ENCODE measurements at regions not wholly inside any gene's neighbourhood (a gene's known extent, or its start where the extent isn't known, plus 50 kb on each side); places are given as distances from the start of the nearest gene placed in this dataset.

DNA sequence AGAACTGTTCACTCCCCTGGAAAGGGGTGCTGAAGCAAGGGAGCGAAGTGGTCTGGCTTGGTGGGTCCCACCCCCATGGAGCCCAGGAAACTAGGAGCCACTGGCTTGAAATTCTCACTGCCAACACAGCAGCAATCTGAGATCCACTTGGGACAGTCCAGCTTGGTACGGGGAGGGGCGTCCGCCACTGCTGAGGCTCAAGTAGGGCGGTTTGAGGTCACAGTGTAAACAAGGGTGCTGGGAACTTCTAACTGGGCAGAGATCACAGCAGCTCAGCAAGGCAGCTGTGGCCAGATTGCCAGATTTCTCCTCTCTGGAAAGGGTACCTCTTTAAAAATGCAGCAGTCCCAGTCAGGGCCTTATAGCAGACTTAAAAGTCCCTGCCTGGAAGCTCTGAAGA is 53.9 kb upstream of the GALNTL6 start:
- DNase-seq (ENCODE audit: low spot score): no peak

DNA sequence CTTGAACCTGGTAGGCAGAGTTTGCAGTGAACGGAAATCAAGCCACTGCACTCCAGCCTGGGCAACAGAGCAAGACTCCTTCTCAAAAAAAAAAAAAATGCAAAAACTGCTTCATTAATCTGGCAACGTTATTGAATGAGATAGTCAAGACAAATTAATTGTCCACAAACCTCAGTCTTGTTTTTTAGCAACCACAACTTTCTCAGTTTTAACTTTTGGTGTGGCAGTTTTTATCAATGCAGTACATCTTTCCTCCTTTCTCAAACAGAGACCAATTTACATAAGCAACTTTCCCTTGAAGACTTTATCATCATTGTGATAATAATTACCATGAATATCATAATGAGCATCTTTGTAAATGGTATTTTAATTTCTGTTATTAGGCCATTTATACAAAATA is 61.7 kb upstream of the GALNTL6 start:
- DNase-seq (ENCODE audit: low spot score): no peak

DNA sequence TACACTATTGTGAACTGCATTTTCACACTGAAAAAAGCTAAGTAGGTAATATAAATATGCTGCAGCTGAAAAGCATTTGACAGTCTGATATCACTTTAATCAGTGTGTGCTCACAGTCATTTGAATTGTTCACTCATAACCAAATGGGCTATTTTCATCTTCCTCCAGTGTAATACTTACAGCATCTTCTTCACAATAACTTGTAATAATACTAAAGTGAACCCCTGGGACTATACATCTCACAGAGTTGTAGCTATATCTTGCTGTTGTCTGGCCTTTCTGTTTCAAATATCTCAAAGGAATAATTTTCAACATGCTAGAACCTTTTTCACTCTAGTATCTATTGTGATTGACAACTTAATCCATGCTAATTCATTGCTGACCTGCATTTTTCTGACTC is 66.8 kb upstream of the GALNTL6 start:
- no peak for DNase-seq (ENCODE audit: low spot score)

DNA sequence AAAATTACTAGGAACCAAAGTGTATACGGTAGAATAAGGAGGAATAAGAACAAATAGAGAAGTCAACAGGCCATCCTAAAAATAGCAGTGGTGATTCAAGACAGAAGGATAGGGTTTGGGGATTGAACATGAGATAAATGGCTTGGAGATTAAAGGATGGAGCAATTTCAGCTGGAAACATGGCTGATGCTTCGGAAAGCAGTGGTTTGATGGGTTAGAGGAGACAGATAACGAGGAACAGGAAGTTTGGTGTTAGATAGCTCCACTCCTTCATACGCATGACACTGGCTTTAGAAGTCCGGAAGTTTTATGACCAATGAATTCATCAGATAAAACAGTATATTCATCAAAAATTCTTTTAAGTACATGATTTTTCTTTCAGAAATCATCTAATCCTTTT is 70.8 kb upstream of the GALNTL6 start:
- no peak for DNase-seq (ENCODE audit: low spot score)

DNA sequence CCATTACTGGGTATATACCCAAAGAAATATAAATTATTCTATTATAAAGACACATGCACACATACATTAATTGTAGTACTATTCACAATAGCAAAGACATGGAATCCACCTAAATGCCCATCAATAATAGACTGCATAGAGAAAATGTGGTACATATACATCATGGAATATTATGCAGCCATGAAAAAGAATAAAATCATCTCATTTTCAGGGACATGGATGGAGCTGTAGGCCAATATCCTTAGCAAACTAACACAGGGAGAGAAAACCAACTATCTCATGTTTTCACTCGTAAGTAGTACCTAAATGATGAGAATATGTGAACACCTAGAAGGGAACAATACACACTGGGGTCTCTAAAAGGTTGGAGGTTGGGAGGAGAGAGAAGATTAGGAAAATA is 86.0 kb upstream of the GALNTL6 start:
- no peak for DNase-seq (ENCODE audit: low spot score)

DNA sequence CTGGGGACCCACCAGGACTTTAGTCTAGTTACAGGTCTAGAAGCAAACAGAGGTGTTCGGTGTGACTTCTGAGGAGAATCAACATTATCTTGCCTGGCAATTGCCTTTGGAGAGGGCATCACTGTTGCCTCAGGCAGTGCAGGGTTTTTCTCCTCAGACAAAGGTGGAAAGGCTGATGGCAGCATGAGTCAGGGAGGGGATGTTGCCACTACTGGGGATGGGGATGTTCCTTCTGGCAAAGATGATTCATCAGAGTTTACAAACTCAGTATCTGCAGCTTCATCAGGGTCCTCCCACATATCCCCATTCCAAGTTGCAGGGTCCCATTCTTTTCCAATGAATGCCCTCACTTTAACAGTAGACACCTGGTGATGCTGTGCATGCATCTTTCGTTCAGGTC is 91.3 kb upstream of the GALNTL6 start:
- no peak for DNase-seq (ENCODE audit: low spot score)

DNA sequence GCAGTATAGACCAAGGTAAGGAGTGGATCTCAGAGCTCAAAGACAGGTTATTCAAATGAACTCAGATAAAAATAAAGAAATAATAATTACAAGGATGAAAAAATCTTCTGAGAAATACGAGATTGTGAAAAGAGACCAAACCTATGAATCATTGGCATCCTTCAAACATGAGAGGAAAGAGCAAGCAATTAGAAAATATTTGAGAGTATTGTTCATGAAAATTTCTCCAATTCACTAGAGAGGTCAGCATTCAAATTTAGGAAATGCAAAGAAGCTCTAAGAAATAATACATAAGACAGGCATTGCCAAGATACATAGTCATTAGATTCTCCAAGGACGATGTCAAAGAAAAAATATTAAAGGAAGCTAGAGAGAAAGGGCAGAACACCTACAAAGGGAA is 93.5 kb upstream of the GALNTL6 start:
- no peak for DNase-seq (ENCODE audit: low spot score)

DNA sequence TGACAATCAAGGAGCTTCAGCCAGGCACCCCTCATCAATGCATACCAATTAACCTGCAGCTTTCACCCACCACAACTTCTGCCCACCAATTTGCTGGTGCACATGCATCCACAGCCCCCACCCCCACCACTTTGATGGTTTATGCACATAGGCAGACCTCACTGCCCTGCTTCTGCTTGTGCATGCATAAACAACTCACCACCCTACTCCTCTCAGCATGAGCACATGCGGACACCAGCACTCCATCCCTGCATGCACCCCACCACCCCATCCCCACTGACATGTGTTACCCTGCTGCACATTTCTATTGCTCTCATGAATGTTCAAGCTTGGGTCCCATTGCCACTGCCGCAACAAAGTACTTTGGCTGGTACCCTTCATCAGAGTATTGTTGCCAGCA is 94.5 kb upstream of the GALNTL6 start:
- DNase-seq (ENCODE audit: low spot score): no peak

DNA sequence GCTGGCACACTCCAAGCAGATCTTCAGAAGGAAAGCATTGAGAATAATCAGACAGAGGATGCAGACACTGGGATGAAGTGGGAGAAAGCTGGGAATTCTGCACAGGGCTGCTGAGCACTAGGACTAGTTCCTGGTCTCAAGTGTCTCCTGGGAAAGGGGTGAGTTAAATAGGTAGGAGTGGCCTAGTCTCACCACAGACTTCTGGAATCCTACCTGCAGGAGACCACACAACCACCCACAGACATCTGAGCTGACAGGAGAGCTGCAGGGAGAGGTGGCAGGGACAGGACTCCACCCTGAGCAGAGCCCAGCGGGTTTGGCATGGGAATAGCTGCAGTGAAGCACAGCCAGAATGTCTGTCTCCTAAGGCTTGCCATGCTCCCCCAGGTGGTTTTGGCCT is 95.1 kb upstream of the GALNTL6 start:
- DNase-seq (ENCODE audit: low spot score): no peak

DNA sequence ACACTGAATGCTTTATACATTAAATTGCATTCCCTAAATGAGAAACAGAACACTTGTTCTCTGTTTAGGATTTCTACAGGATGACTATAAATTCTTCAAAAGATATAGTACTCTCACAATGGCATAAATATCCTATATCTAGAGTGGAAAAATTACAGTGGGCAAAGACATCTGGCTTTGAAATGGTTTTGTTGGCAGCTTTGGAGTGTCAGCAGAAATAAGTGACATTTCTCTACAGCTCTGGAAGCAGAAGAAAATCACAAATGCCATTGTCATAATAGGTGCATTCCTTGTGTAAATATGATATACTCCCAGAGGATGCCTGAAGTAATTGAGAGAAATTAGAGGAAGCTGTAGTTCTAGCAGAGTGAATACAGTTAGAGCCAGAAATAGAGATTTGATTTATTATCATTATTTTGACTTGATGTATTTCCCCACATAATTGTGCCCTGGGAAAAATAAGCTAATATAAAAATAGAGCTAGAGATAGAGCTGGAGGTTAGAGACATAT is 95.9 kb upstream of the GALNTL6 start:
- no peak for DNase-seq (ENCODE audit: low spot score)

DNA sequence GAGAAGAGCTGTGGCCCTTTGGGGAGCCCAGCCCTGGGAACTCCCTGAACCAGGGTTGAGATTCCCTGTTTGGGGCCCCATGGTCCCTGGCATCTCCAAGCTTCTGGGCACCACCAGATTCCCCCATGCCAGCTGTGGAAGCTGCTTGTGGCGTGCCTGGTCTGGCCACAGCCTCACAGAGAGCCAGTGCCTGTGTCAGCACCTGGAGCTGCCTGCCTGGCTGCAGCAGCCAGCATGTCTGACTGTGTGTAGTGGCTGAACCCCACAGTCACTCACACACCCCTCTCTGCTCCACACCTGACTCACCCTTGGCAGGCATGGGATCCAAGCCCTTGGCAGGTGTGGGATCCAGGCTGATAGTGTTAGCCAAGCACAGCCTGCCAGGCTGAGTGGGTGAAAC is 97.2 kb upstream of the GALNTL6 start:
- DNase-seq (ENCODE audit: low spot score): no peak

DNA sequence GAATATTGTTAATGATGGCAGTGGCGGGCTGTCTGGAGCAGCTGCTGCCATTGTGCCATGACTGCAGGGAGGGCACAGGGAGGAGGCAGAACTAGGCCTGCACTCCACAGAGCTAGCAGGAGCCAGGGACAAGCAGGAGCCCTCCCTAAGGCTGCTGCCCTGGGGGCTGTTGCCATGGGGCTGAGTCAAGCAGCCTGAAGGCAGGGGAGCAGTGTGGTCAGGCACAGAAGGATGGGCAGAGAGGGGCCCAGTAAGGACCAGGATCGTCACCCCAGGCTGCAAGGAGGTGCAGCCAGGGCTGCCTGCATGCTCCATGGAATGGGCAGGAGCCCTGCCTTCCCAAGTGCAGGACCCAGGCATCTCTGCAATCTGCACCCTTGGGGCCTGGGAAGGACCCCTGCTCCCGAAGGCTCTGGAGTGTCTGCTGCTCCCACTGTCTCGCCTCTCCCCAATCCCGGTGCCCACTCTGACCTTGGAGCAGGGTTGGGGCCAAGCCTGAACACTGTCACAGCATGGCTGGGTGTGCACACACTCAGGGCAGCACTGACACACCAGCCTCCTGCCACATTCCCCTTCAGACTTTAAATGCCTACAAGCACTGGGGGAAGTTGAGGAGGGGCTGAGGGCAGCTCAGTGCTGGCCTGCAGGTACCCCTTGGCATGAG is 98.3 kb upstream of the GALNTL6 start:
- no peak for DNase-seq (ENCODE audit: low spot score)

DNA sequence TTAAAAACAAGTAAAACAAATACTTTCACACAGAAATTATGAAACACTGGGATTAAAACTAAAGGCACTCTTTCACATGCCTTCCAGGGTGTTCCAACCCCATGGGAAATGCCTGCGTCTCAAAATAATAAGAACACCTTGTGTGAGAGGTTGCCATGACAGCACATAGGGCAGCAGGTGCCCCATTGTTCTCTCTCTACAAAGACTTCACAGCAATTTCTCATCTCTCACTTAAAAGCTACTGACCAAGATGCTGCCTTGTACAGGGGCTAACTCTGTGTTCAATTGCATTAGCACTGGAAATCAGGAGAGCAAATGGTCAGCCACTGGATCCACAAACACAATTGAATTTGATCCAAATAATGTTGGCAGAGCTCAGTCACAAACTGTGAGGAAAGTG is 102.5 kb upstream of the GALNTL6 start:
- DNase-seq (ENCODE audit: low spot score): no peak

DNA sequence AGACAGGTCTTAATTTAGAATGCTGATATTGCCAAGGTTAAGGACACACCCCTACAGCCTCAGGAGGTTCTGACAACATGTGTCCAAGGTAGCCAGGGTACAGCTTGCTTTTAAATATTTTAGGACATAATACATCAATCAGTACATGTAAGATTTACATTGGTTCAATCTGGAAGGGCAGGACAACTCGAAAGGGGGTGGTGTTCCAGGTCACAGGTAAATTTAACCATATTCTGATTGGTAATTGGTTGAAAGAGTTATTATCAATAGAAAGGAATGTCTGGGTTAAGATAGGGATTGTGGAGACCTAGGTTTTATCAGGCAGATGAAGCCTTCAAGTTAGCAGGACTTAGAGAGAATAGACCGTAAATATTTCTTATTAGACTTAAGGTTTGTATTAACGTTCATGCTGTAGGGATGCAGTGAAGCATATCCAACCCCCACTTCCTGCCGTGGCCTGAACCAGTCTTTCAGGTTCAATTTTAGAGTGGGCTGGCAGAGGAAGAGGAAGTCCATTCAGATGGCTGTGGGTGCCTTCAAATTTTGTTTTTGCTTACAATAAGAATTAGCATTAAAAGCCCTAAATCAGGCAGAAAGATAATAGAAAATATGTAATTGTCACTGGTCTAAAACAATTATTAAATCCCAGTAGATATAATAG is 136.5 kb upstream of the GALNTL6 start:
- DNase-seq (ENCODE audit: low spot score): no peak

DNA sequence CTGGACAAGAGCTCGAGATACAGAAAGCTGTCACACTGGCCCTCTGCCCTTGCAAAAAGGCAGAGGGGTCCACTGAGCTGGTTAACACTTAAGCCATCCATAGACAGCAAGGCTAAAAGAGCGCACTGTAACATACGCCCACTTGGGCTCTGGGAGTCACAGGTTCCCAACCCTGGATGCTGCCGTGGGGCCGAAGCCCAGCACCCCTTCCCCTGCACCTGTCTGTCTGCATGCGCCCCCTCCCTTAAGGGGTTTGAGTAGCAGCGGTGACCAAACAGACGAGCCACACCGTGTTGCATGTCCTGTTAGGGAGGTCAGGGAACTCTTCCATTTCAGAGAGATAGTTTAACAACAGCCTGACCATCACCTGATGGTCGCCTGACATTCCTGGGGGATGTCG is 138.4 kb upstream of the GALNTL6 start:
- DNase-seq (ENCODE audit: low spot score): no peak

DNA sequence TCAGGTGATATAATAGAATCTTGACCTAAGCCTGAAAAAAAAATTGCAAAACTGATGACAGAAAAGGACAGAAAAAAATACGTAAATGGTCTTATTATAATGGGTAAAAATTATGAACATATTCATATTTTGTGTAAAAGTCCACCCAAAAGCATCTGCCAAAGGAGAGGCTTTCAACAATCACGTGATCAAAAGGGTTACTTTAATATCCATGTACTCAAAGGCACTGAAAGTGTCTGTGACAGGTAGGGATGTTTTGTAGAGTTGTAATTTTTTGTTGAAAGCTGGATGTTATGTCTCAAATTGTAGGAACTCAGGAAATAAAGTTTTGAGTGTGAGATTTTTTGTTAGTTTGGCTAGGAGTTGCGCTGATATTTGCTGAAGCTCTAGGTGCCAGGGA is 144.8 kb upstream of the GALNTL6 start:
- DNase-seq (ENCODE audit: low spot score): no peak

DNA sequence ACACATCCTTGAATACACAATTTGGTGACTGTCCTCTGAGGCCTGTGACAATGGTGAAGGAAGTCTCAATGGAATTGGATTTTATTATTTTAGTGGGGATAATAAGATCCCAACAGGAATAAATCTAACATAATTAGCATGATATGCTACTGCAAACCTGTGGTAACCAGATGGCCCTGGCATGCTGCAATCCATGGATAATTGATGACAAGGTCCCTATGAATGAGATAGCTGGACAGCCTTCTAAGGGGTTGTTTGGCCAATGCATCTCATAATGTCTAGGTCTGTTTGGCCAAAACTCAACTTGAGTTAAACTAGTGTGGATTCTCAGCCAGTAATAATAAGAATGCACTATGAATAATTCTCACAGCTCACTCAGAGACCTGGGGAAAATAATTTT is 145.3 kb upstream of the GALNTL6 start:
- DNase-seq (ENCODE audit: low spot score): no peak

DNA sequence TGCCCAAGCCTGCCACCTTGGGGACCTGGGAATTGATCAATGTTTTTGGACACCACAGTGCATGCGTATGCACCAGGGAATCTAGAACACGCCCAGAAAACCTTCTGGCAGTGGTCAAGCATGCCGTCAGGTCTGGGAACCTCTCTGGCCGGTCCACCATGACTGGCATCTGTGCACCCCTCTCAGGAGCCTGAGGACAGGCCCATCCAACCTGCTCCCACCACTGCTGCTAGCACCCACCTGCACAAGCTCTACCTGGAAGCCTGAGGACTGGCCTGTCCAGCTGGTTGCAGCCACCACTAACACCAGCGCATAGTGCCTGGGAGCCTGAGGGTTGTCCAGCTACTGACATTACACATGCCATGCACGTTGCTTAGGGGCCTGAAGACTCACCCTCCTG is 162.1 kb upstream of the GALNTL6 start:
- DNase-seq (ENCODE audit: low spot score): no peak

DNA sequence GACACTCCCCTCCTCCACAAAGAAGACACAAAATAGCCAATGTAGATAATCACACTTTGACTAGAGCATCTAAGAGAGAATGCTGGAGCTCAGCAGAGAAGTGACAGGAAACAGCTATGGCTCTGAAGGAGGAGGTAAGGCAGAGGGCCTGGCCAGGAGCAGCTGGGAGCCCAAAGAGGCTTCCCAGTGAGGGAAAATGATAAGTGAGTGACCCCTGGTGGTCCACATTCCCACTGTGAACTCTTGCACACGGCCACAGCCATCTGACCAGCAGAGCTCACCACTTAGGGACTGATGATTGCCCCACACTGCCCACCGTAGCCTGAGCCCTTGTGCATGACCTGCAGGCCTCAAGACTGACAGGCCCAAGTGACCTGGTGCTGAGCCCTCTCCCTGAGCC is 162.7 kb upstream of the GALNTL6 start:
- no peak for DNase-seq (ENCODE audit: low spot score)

DNA sequence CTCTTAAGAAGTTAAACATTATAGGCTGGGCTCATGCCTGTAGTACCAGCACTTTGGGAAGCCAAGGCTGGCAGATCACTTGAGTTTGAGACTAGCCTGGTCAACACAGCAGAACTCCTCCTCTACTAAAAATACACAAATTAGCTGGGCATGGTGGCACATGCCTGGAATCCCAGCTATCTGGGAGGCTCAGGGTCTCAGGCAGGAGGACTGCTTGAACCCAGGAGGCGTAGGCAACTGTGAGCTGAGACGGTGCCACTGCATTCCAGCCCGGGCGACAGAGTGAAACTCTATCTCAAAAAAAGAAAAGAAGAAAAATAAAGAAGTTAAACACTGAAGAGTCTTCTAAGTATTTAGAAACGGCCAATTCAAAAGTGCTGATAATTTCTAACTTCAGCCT is 164.3 kb upstream of the GALNTL6 start:
- no peak for DNase-seq (ENCODE audit: low spot score)

DNA sequence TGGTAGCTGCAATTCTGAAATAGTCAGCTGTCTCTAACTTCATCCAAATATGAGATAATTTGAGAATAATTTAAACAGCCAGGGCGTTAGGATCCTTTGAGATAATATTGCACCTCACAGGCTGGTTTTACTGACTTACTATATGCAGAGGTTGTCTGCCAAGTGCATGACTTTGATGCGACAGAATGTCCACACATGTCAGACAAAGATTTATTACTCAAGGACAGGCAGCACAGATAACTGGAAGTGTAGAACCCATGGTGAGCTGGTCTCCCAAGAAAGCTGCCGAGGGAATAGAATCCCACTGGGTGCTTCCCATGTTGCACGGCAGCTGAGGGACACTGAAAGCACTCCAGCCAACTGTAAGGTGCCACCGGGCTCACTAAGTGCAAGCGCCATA is 166.2 kb upstream of the GALNTL6 start:
- DNase-seq (ENCODE audit: low spot score): no peak

DNA sequence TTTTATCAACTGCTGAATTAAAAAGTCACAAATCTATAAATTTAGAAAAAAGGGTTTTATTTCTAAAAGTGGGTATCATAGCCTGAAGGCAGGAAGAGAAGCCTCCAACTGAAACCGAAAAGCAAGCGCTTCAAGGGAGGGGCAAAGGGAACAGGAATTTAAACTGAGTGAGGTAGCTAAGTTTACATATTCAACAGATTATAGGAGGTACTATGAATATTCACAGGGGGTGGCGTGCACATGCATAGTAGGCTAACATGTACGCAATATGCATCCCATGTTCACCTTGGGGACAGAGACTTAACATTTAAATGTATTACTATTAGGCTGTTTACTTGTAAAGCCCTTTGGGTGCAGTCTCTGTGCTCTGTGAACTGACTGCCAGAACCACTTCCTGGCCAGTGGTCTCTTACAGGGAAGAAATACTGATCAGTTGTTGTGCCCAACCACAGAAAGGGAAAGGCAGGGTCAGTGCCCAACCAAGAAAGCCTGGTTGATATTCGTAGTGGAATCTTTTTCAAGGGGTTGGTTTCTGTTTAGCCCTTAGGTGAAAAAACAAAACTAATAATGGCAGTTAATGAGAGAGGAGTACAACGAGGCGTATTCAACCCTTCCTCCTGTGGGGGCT is 168.7 kb upstream of the GALNTL6 start:
- DNase-seq (ENCODE audit: low spot score): no peak

DNA sequence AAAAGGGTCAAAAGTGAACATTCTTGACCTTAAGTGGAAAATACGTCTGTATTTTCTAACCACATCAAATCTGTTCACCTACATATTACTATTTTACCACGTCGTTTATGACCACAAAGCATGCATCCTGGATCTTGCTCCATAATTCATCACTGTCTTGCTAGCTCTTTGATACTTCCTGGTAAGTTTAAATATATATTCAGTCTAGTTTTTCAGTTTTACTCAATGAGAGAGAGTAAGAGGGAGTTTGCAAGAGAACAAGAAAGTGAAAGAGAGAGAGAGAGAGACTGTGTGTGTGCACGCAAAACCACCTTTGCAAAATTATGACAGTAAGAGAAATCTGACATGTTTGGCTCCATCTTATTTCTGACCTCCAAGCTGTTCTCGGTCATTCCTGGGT is 173.7 kb upstream of the GALNTL6 start:
- DNase-seq (ENCODE audit: low spot score): no peak

DNA sequence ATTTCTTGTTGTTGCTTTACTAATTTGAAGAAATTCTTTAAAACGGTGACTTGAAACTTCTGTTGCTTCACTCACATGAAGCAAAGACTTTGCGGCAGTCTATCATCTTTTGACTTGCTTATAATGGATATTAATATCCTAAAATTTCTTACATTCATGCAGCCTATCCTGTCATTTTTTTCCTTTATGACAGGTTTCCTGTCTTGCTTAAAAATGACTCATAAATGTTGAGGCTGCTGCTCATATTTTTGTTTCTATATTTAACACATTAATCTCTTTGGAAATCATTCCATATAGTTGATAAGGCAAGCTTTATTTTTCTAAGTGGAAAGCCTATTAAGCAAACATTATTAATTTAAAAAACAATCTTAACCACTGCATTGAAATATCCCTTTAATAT is 176.6 kb upstream of the GALNTL6 start:
- DNase-seq (ENCODE audit: low spot score): no peak
